IMR-90 (cell line): ENCODE measurements at regions not wholly inside any gene's neighbourhood (a gene's known extent, or its start where the extent isn't known, plus 50 kb on each side); places are given as distances from the start of the nearest gene placed in this dataset.

Source experiments
- ATAC-seq: fragments of 200-7000 bp; cut with Tn5 transposase; 2 replicates; pipeline ENCODE4 v1.9.1; 2020; ENCODE audit warnings: low read depth, mild to moderate bottlenecking, moderate library complexity
- BruUV-seq: library from RNA; stranded (reverse); fragments of 400-500 nt; replicated peaks from 2 replicates; lab custom pipeline; 2021; lab: Mats Ljungman, UMichigan
- CTCF ChIA-PET: fragments of 300-600 bp; formaldehyde crosslinking; extraction: SDS; loops from one replicate; lab custom pipeline; 2021; ENCODE audit warnings: antibody characterized with exemption; lab: Yijun Ruan, JAX
- POLR2A ChIA-PET: fragments of 300-600 bp; sonication (Branson Sonifier 250); formaldehyde crosslinking; loops from one replicate; lab custom pipeline; 2022; ENCODE audit warnings: antibody characterized with exemption; ENCODE audit not compliant: unreplicated experiment; lab: Charles Lee
- DNase-seq: peaks from one replicate; pipeline ENCODE4 v3.0.0; 2013
- H2AFZ ChIP-seq: replicated peaks from 2 replicates; pipeline ENCODE3; 2013; ENCODE audit warnings: low read length, mild to moderate bottlenecking; ENCODE audit not compliant: poor library complexity
- H2AK5ac ChIP-seq: 2 replicates; pipeline ENCODE4 v1.6.1; 2013; ENCODE audit warnings: low read depth, low read length, inconsistent platforms
- H2AK9ac ChIP-seq: replicated peaks from 2 replicates; pipeline ENCODE3; 2013; ENCODE audit warnings: mild to moderate bottlenecking, low read depth, low read length, moderate library complexity; ENCODE audit not compliant: poor library complexity
- H2BK120ac ChIP-seq: 2 replicates; pipeline ENCODE4 v1.6.1; 2013; ENCODE audit warnings: low read depth, low read length, inconsistent platforms
- H2BK15ac ChIP-seq: 3 replicates; pipeline ENCODE4 v1.6.1; 2013; ENCODE audit warnings: low read depth, low read length, inconsistent platforms
- H2BK20ac ChIP-seq: 2 replicates; pipeline ENCODE4 v1.6.1; 2013; ENCODE audit warnings: low read depth, mild to moderate bottlenecking, inconsistent platforms, low read length, moderate library complexity
- H2BK5ac ChIP-seq: 2 replicates; pipeline ENCODE4 v1.6.1; 2013; ENCODE audit warnings: mild to moderate bottlenecking, low read depth, low read length, inconsistent platforms; ENCODE audit not compliant: poor library complexity, severe bottlenecking
- H3K14ac ChIP-seq: replicated peaks from 2 replicates; pipeline ENCODE4 v1.6.1; 2013; ENCODE audit warnings: low read depth, low read length, inconsistent platforms
- H3K18ac ChIP-seq: 2 replicates; pipeline ENCODE4 v1.6.1; 2013; ENCODE audit warnings: low read depth, low read length, control low read depth
- H3K23ac ChIP-seq: 2 replicates; pipeline ENCODE4 v1.6.1; 2013; ENCODE audit warnings: low read depth, low read length, inconsistent platforms
- H3K27ac ChIP-seq: 2 replicates; pipeline ENCODE4 v1.5.1; 2013; ENCODE audit warnings: mild to moderate bottlenecking, control low read depth, low read length; ENCODE audit not compliant: insufficient read depth
- H3K27me3 ChIP-seq: 2 replicates; pipeline ENCODE4 v1.6.1; 2013; ENCODE audit warnings: low read length; ENCODE audit not compliant: control insufficient read depth, insufficient read depth
- H3K36me3 ChIP-seq: 2 replicates; pipeline ENCODE4 v1.6.1; 2013; ENCODE audit warnings: low read length, mixed read lengths; ENCODE audit not compliant: control insufficient read depth, insufficient read depth
- H3K4ac ChIP-seq: 2 replicates; pipeline ENCODE4 v1.6.1; 2013; ENCODE audit warnings: low read depth, low read length, inconsistent platforms
- H3K4me1 ChIP-seq: 2 replicates; pipeline ENCODE4 v1.6.1; 2013; ENCODE audit warnings: low read length, mixed read lengths; ENCODE audit not compliant: control insufficient read depth, insufficient read depth
- H3K4me2 ChIP-seq: 2 replicates; pipeline ENCODE4 v1.6.1; 2013; ENCODE audit warnings: low read depth, mild to moderate bottlenecking, control low read depth, low read length, moderate library complexity
- H3K4me3 ChIP-seq: 2 replicates; pipeline ENCODE4 v1.5.1; 2013; ENCODE audit warnings: low read depth, mild to moderate bottlenecking, control low read depth, low read length, moderate library complexity; ENCODE audit not compliant: insufficient read depth
- H3K56ac ChIP-seq: 2 replicates; pipeline ENCODE4 v1.6.1; 2013; ENCODE audit warnings: low read length, inconsistent platforms; ENCODE audit not compliant: insufficient read depth; ENCODE audit errors: extremely low read depth
- H3K79me1 ChIP-seq, 2 experiments: 2 replicates each; pipeline ENCODE4 v1.6.1; 2013; ENCODE audit warnings: low read length in 2 of 2, inconsistent platforms in 1 of 2, low read depth in 1 of 2
- H3K9ac ChIP-seq: 2 replicates; pipeline ENCODE4 v1.6.1; 2013; ENCODE audit warnings: low read depth, low read length, control low read depth
- H3K9me1 ChIP-seq: 2 replicates; pipeline ENCODE4 v1.6.1; 2013; ENCODE audit warnings: low read length, inconsistent platforms; ENCODE audit not compliant: insufficient read depth
- H3K9me3 ChIP-seq: 2 replicates; pipeline ENCODE4 v1.6.1; 2013; ENCODE audit warnings: low read length; ENCODE audit not compliant: control insufficient read depth, insufficient read depth
- H4K20me1 ChIP-seq: 2 replicates; pipeline ENCODE4 v1.6.1; 2013; ENCODE audit warnings: low read length, inconsistent platforms; ENCODE audit not compliant: insufficient read depth
- H4K5ac ChIP-seq: 2 replicates; pipeline ENCODE4 v1.6.1; 2013; ENCODE audit warnings: mild to moderate bottlenecking, low read depth, low read length, control low read depth
- H4K8ac ChIP-seq, 2 experiments: 2 replicates each; pipeline ENCODE4 v1.6.1; 2013; ENCODE audit warnings: low read depth in 2 of 2, low read length in 2 of 2, control low read depth in 1 of 2, inconsistent platforms in 1 of 2
- H4K91ac ChIP-seq: 2 replicates; pipeline ENCODE4 v1.6.1; 2013; ENCODE audit warnings: low read depth, low read length, inconsistent platforms; ENCODE audit not compliant: insufficient read depth
- BHLHE40 ChIP-seq: fragments of 150-350 bp; IDR thresholded peaks from 2 replicates; pipeline ENCODE4 v1.6.1; 2016; ENCODE audit warnings: mild to moderate bottlenecking, low read depth, low read length
- CEBPB ChIP-seq: IDR thresholded peaks from 2 replicates; pipeline ENCODE4 v1.6.1; 2012; ENCODE audit warnings: low read depth, low read length, improper control_type of control experiment
- CHD1 ChIP-seq: IDR thresholded peaks from 2 replicates; pipeline ENCODE4 v1.6.1; 2012; ENCODE audit warnings: low read depth, low read length, improper control_type of control experiment
- ELK1 ChIP-seq: fragments of 150-350 bp; IDR thresholded peaks from 2 replicates; pipeline ENCODE4 v1.6.1; 2016; ENCODE audit warnings: low read depth, mild to moderate bottlenecking, low read length, moderate library complexity, borderline replicate concordance
- FOS ChIP-seq: fragments of 150-350 bp; IDR thresholded peaks from 2 replicates; pipeline ENCODE4 v1.6.1; 2016; ENCODE audit warnings: low read depth, low read length
- MAFK ChIP-seq: IDR thresholded peaks from 2 replicates; pipeline ENCODE4 v1.6.1; 2012; ENCODE audit warnings: low read depth, low read length, improper control_type of control experiment
- MAZ ChIP-seq: IDR thresholded peaks from 2 replicates; pipeline ENCODE4 v1.6.1; 2012; ENCODE audit warnings: low read depth, mild to moderate bottlenecking, low read length, improper control_type of control experiment, moderate library complexity, borderline replicate concordance
- MXI1 ChIP-seq: IDR thresholded peaks from 2 replicates; pipeline ENCODE4 v1.6.1; 2012; ENCODE audit warnings: low read depth, mild to moderate bottlenecking, low read length, moderate library complexity, borderline replicate concordance
- NFE2L2 ChIP-seq: fragments of 150-350 bp; IDR thresholded peaks from 2 replicates; pipeline ENCODE4 v1.6.1; 2016; ENCODE audit warnings: low read depth, mild to moderate bottlenecking, low read length
- POLR2A ChIP-seq: IDR thresholded peaks from 2 replicates; pipeline ENCODE4 v1.6.1; 2012; ENCODE audit warnings: mild to moderate bottlenecking, low read depth, low read length
- RAD21 ChIP-seq: IDR thresholded peaks from 2 replicates; pipeline ENCODE4 v1.6.1; 2012; ENCODE audit warnings: low read length, improper control_type of control experiment
- RCOR1 ChIP-seq: IDR thresholded peaks from 2 replicates; pipeline ENCODE4 v1.6.1; 2012; ENCODE audit warnings: mild to moderate bottlenecking, low read length, improper control_type of control experiment; ENCODE audit not compliant: insufficient replicate concordance
- RFX5 ChIP-seq: IDR thresholded peaks from 2 replicates; pipeline ENCODE4 v1.8.0; 2012; ENCODE audit warnings: low read depth, mild to moderate bottlenecking, low read length, moderate library complexity
- SMC3 ChIP-seq: fragments of 150-350 bp; IDR thresholded peaks from 2 replicates; pipeline ENCODE4 v1.6.1; 2016; ENCODE audit warnings: low read depth, mild to moderate bottlenecking, antibody characterized with exemption, low read length, moderate library complexity
- USF2 ChIP-seq: fragments of 150-350 bp; IDR thresholded peaks from 2 replicates; pipeline ENCODE4 v1.6.1; 2017; ENCODE audit warnings: mild to moderate bottlenecking, antibody characterized with exemption, low read length, low read depth
- WGBS, 2 experiments: methylation state at CpG; one replicate each; pipeline versions ENCODE4 v1.1.5 to v1.1.7; 2013; ENCODE audit warnings: missing lambda C conversion rate in 2 of 2; ENCODE audit not compliant: insufficient read length in 1 of 2; ENCODE audit errors: extremely low coverage in 2 of 2; 5-methylcytosine and 5-hydroxymethylcytosine counted together
- dilution Hi-C: fragments of 300-500 bp; cut with HindIII; formaldehyde crosslinking; loops from one replicate; pipeline ENCODE4 v1.14.3; 2018; ENCODE audit warnings: low sequenced_read_pairs; ENCODE audit not compliant: unreplicated experiment
- in situ Hi-C: fragments of 300-500 bp; cut with MboI; formaldehyde crosslinking; loops from 3 replicates; pipeline ENCODE4 v1.14.3; 2019; ENCODE audit warnings: low sequenced_read_pairs, inconsistent platforms, mixed read lengths
- intact Hi-C: fragments of 100-400 bp; cut with micrococcal nuclease; formaldehyde crosslinking; loops from 2 replicates; pipeline ENCODE4 v1.10.0; 2022

GRCh38 chr7:26066736-26067135 lies 85.3 kb upstream of the NFE2L3 start:
- in situ Hi-C loops = no loop called here

More at GRCh38 chr7:26066736-26067135, 85.3 kb upstream of the NFE2L3 start:
- CTCF ChIA-PET = interaction anchor here (0.5 kb wide), 1 partner anchor 155 kb away, joined by 7 read pairs; no protein-coding TSS in a partner anchor
- TF ChIP-seq MXI1 (no peak), RFX5 (no peak), NFE2L2 (no peak), POLR2A (no peak), FOS (no peak), ELK1 (no peak), CEBPB (no peak), RAD21 (no peak), CHD1 (no peak), MAZ (no peak), RCOR1 (no peak), BHLHE40 (no peak), MAFK (no peak), SMC3 (no peak), USF2 (no peak)
- H3K27me3 ChIP-seq = peaks cover 3% of the 10 kb centered on the region
- no peak overlapping the region for H2BK120ac ChIP-seq
- no peaks in the 10 kb centered on the region for H3K9me1 ChIP-seq
- H3K9me3 ChIP-seq = no peaks in the 10 kb centered on the region
- no peak overlapping the region for H3K9ac ChIP-seq
- no peak overlapping the region for H3K56ac ChIP-seq
- no CpG with 5 or more reads among the region's 1 CpG for WGBS, 2 experiments
- H3K18ac ChIP-seq = no peak overlapping the region
- no peak overlapping the region for H4K5ac ChIP-seq
- H2AK5ac ChIP-seq = no peak overlapping the region
- POLR2A ChIA-PET = no interaction called here
- ATAC-seq = no peak
- H3K79me1 ChIP-seq = no peaks in the 10 kb centered on the region
- H2BK15ac ChIP-seq = no peak overlapping the region
- H3K4me3 ChIP-seq = no peak overlapping the region
- H3K27ac ChIP-seq = no peak overlapping the region
- BruUV-seq = no TSS peak
- intact Hi-C loops = no loop called here
- no peaks in the 10 kb centered on the region for H3K36me3 ChIP-seq
- no peak overlapping the region for H4K8ac ChIP-seq
- dilution Hi-C loops = no loop called here
- H3K4ac ChIP-seq = no peak overlapping the region
- no peaks in the 10 kb centered on the region for H3K4me1 ChIP-seq
- H3K4me2 ChIP-seq = no peak overlapping the region
- H4K91ac ChIP-seq = no peak overlapping the region
- no peak overlapping the region for H3K23ac ChIP-seq
- DNase-seq = no peak
- no peak overlapping the region for H2BK5ac ChIP-seq
- H2AK9ac ChIP-seq = no peak overlapping the region
- H3K14ac ChIP-seq = no peak overlapping the region
- H2AFZ ChIP-seq = no peak overlapping the region
- H4K20me1 ChIP-seq = no peaks in the 10 kb centered on the region; the same call in 1 of the 2 replicates
- H2BK20ac ChIP-seq = no peak overlapping the region
